ENCODE measurements at regions not wholly inside any gene's neighbourhood (a gene's known extent, or its start where the extent isn't known, plus 50 kb on each side); places are given as distances from the start of the nearest gene placed in this dataset.

DNA sequence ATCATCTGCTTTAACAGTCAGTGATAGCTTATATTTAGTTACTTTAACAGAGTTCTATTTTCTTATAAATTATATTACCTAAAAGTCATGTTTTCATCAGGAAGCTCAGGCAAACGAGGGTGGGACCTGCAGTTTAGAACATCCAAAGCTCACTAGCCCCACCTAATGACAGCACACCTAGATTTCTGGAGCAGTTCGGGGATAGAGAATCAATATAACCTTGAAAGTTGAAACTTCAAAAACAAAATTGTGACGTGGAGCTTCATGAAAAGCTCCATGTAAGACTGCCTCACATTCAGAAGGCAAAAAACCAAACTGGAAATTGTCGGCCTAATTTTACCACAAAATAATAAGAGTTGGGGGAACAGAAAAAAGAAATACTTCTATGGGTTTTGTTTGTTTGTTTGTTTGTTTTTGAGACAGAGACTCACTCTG lies 185.9 kb upstream of the CCDC150 start:
- TF ChIP-seq, protein P1, sequence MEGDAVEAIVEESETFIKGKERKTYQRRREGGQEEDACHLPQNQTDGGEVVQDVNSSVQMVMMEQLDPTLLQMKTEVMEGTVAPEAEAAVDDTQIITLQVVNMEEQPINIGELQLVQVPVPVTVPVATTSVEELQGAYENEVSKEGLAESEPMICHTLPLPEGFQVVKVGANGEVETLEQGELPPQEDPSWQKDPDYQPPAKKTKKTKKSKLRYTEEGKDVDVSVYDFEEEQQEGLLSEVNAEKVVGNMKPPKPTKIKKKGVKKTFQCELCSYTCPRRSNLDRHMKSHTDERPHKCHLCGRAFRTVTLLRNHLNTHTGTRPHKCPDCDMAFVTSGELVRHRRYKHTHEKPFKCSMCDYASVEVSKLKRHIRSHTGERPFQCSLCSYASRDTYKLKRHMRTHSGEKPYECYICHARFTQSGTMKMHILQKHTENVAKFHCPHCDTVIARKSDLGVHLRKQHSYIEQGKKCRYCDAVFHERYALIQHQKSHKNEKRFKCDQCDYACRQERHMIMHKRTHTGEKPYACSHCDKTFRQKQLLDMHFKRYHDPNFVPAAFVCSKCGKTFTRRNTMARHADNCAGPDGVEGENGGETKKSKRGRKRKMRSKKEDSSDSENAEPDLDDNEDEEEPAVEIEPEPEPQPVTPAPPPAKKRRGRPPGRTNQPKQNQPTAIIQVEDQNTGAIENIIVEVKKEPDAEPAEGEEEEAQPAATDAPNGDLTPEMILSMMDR (IDR thresholded peaks at IDR 0.05): peak in 6 of 7 experiments; percentile 23 to 43 (median 39)
- no peak for TF ChIP-seq POLR2A (IDR thresholded peaks at IDR 0.05)
